Tibial artery (tissue), 4 donors: ENCODE measurements at regions not wholly inside any gene's neighbourhood (a gene's known extent, or its start where the extent isn't known, plus 50 kb on each side); places are given as distances from the start of the nearest gene placed in this dataset.

Experiments used
- DNase-seq, 2 donors: peaks; one replicate each; pipeline ENCODE4 v3.0.0-alpha.2; 2019
- H3K27ac ChIP-seq, 2 donors: fragments of 200-600 bp; sonication (generic) in 1 of 2; 1 replicate in 1 of 2; 2 replicates in 1 of 2; pipeline ENCODE4 v1.5.1; 2018 to 2019; ENCODE audit warnings: mild to moderate bottlenecking in 1 of 2
- H3K27me3 ChIP-seq, 2 donors: fragments of 200-600 bp; sonication (generic) in 1 of 2; one replicate each; pipeline versions ENCODE4 v1.5.1 to v1.6.0; 2016 to 2019
- H3K36me3 ChIP-seq, 3 donors: fragments of 200-600 bp; sonication (generic) in 2 of 3; one replicate each; pipeline ENCODE4 v1.5.1; 2016 to 2019; ENCODE audit warnings: mild to moderate bottlenecking in 2 of 3
- H3K4me1 ChIP-seq, 4 donors: fragments of 200-600 bp; sonication (generic) in 2 of 4; 1 replicate in 3 of 4; 2 replicates in 1 of 4; pipeline ENCODE4 v1.5.1; 2016 to 2019
- H3K4me3 ChIP-seq, 2 donors: fragments of 200-600 bp; sonication (generic) in 1 of 2; 1 replicate in 1 of 2; 2 replicates in 1 of 2; pipeline ENCODE4 v1.5.1; 2018 to 2019; ENCODE audit warnings: mild to moderate bottlenecking in 2 of 2
- H3K9me3 ChIP-seq, 3 donors: fragments of 200-600 bp; sonication (generic) in 1 of 3; one replicate each; pipeline ENCODE4 v1.5.1; 2016 to 2019
- CTCF ChIP-seq, 2 experiments: fragments of 200-600 bp in 1 of 2; fragments of 450-650 bp in 1 of 2; IDR thresholded peaks; one replicate each; pipeline ENCODE4 v1.5.1; 2017 to 2019; ENCODE audit warnings: antibody characterized with exemption in 2 of 2, mild to moderate bottlenecking in 1 of 2, moderate library complexity in 1 of 2
- intact Hi-C: fragments of 100-400 bp; cut with DNase I; formaldehyde crosslinking; loops from one replicate; pipeline ENCODE4 v1.15.0; 2023; ENCODE audit warnings: low total_unique reads

GRCh38 chr1:192445839-192446489 is 129.2 kb downstream of the RGS21 start:
- peaks cover 0 to 3% of the 10 kb centered on the region in 2 donors for H3K27me3 ChIP-seq
- no peaks in the 10 kb centered on the region for H3K4me1 ChIP-seq
- H3K4me3 ChIP-seq, result no peak overlapping the region
- intact Hi-C loops, result no loop called here
- H3K9me3 ChIP-seq, result no peaks in the 10 kb centered on the region
- no peaks in the 10 kb centered on the region for H3K36me3 ChIP-seq
- TF ChIP-seq CTCF (IDR thresholded peaks at IDR 0.05), result peak; percentile 73 to 89
- H3K27ac ChIP-seq, result no peak overlapping the region
- DNase-seq, result peak in 1 of 2 donors; percentile 30

GRCh38 chr1:192448026-192448578 is 127.5 kb upstream of the RGS1 start:
- intact Hi-C loops, result no loop called here
- Histone ChIP-seq H3K9me3 (no peaks in the 10 kb centered on the region), H3K36me3 (no peaks in the 10 kb centered on the region), H3K27ac (no peak overlapping the region), H3K27me3 (peaks cover 0 to 3% of the 10 kb centered on the region in 2 donors), H3K4me1 (no peaks in the 10 kb centered on the region), H3K4me3 (no peak overlapping the region)
- no peak for DNase-seq
- TF ChIP-seq CTCF (IDR thresholded peaks at IDR 0.05), result no peak

GRCh38 chr1:192453360-192453992 is 122.1 kb upstream of the RGS1 start:
- no peak for TF ChIP-seq CTCF (IDR thresholded peaks at IDR 0.05)
- Histone ChIP-seq H3K4me1 (no peaks in the 10 kb centered on the region), H3K4me3 (no peak overlapping the region), H3K27me3 (no peaks in the 10 kb centered on the region), H3K9me3 (no peaks in the 10 kb centered on the region), H3K36me3 (no peaks in the 10 kb centered on the region), H3K27ac (no peak overlapping the region)
- DNase-seq, result no peak
- intact Hi-C loops, result no loop called here

- Histone ChIP-seq H3K4me1 (no peaks in the 10 kb centered on the region), H3K36me3 (no peaks in the 10 kb centered on the region), H3K9me3 (no peaks in the 10 kb centered on the region), H3K4me3 (no peak overlapping the region), H3K27me3 (no peaks in the 10 kb centered on the region), H3K27ac (no peak overlapping the region)
- TF ChIP-seq CTCF (IDR thresholded peaks at IDR 0.05), result no peak
- intact Hi-C loops, result no loop called here
- no peak for DNase-seq
Observed at GRCh38 chr1:192459467-192459866, 116.1 kb upstream of the RGS1 start.

GRCh38 chr1:192461684-192462083 is 113.9 kb upstream of the RGS1 start:
- no peak for DNase-seq
- no peak for TF ChIP-seq CTCF (IDR thresholded peaks at IDR 0.05)
- Histone ChIP-seq H3K27ac (no peak overlapping the region), H3K27me3 (no peaks in the 10 kb centered on the region), H3K4me3 (no peak overlapping the region), H3K4me1 (no peaks in the 10 kb centered on the region), H3K9me3 (no peaks in the 10 kb centered on the region), H3K36me3 (no peaks in the 10 kb centered on the region)
- intact Hi-C loops, result no loop called here
